Stimulated activated CD4-positive, alpha-beta T cell treated with anti-CD3 and anti-CD28 coated beads, Interleukin-1b, Interleukin-23, amount 100 ng/mL, for 4 hours (primary cell): ENCODE measurements at regions not wholly inside any gene's neighbourhood (a gene's known extent, or its start where the extent isn't known, plus 50 kb on each side); places are given as distances from the start of the nearest gene placed in this dataset.
"Not testable (repeated sequence)": the region's sequence is repeated elsewhere in the genome, so short reads cannot be mapped to it uniquely, and the experiment has no call there.

Experiments used
- DNase-seq, 2 donors: peaks; one replicate each; pipeline ENCODE4 v3.0.0-alpha.2; 2020; ENCODE audit warnings: low read depth in 2 of 2

DNA sequence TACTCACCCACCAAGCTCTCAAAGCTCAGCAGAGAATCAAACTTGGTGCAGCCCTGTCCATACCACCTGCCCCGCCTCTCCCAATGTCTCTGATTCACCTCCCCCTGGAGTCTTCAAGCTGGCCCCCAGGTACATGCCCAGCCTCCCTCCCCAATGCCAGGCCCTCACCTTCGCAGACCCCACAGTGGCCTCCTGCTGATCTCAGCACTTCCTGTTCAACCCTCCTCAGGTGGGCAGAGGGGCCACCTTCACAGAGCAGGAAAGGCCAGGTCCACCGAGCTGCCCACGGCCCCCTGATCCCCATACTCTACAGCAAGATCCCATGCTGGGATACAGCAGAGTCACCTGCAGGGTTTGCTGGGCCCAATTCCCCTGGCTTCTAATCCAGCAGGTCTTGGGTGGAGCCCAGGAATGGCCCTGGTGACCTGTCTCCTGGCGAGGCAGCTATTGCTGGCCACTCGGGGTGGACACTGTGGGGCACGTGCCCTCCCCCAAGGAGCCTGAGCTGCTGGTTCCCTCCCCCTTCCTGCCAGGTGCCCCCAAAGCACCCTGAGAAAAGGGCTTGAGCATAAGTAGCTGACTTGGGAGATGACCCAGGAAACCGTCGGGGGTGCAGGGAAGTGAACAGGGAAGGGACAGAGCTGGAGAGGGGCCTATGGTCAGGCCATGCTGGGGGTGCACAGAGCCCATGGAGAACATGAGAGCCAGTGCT lies 150.7 kb downstream of the BRD1 start:
- DNase-seq, result no peak

DNA sequence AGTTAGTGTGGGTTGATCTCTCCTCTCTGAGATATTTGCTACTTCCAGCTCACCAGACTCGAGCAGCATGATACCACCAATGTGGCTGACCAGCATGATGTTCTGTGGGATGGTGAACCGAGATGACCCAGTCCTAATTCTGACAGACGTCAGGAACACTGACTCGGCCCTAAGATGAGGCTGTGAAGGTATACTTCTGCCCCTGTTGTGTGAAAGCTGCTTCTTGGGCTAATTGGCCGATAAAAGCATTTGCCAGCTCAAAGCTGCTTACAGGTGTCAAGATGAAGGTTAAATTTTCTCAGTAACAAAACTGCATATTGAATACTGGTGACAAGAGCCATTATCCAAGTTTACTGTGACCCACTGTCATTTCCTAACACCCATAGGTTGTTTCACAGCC lies 151.4 kb downstream of the BRD1 start:
- no peak for DNase-seq

DNA sequence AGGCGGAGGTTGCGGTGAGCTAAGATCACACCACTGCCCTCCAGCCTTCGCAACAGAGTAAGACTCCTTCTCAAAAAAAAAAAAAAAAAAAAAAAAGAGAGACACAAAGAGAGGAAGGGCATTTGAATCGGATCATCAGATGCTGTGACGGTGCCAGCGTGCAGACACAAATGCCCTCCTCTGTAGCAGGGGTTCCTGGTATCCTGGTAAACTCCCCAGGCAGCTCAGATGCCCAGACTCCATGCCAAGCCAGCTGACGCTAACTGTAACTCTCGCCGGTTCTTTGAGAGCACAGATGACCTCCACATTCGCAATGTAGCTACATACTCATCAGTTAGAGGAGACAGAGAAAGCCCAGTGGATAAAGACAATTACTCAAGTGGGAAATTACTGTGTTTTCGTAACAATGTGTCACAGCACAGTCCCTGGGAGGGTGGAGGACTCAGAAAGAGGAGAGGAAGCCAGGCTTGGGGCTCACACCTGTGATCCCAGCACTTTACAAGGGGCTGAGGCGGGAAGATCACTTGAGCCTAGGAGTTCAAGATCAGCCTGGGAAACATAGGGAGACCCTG lies 153.1 kb downstream of the BRD1 start:
- DNase-seq, result no peak

DNA sequence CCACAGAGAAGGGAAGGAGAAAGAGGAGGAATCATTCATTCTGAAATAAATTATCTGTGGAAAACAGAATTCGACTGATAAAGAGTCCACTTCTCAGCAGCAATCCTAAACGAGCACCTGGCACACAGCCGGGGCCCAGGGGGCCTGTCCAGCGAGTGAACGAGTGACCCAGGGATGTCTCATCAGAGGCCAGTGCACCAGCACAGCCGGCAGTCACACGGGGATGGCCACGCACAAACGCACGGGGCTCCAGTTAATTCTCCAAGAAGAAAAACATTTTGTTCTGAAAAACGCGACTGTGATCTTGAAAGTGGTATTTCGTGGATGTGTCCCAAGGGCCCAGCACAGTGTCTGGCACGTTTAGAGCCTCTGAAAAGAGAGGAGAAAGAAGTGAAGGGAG lies 154.6 kb downstream of the BRD1 start:
- DNase-seq, result no peak

DNA sequence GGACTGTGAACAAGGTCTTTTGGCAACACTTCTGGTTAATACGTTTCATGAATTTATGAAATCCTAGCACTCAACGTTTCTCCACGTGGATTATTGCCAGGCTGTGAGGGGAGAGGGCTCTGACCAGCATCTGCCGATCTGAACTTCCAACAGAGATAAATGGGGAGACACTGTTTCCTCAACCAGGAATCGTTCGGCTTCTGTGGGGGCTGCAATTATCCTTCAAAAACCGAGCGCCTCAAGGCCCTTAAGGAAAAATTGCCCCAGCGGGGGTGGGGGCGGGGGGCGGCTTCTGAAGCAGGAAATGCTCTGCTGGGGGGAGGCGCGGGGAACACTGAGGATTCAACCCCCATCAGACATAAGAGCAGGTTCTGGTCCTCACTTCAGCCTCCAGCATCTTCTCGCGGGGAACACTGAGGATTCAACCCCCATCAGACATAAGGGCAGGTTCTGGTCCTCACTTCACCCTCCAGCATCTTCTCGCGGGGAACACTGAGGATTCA lies 155.6 kb downstream of the BRD1 start:
- no peak for DNase-seq

DNA sequence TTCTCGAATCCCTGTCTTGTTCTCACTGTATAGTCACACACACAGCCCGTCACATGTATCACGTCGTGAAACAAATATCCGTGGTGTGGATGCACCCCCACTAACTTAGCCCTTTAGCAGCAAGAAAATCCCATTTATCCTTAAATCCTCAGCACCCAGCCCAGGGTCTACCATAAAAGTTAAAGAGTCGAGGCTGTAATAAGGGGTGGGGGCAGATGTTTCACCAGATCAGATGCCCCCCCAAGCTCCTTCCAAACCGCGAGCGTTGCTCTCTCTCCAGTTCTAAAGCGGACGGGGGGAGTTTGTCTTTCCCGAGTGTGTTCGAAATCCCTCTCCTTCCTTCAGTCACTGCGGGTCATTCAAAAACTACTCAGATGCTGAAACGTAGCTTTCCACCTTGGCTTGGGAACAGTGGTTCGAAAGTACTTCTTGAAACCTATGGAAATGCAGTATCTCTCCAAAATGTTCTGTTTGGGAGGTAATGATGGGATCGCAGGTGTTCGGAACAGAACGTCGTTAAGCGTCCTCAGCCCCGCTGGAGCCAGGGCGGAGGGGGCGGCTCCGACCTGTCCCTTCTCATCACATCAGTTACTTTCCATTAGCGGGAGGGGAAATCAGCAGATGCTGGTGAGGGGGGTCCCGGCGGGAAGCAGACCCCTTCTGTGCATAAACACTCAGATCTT lies 156.2 kb downstream of the BRD1 start:
- DNase-seq, result no peak

DNA sequence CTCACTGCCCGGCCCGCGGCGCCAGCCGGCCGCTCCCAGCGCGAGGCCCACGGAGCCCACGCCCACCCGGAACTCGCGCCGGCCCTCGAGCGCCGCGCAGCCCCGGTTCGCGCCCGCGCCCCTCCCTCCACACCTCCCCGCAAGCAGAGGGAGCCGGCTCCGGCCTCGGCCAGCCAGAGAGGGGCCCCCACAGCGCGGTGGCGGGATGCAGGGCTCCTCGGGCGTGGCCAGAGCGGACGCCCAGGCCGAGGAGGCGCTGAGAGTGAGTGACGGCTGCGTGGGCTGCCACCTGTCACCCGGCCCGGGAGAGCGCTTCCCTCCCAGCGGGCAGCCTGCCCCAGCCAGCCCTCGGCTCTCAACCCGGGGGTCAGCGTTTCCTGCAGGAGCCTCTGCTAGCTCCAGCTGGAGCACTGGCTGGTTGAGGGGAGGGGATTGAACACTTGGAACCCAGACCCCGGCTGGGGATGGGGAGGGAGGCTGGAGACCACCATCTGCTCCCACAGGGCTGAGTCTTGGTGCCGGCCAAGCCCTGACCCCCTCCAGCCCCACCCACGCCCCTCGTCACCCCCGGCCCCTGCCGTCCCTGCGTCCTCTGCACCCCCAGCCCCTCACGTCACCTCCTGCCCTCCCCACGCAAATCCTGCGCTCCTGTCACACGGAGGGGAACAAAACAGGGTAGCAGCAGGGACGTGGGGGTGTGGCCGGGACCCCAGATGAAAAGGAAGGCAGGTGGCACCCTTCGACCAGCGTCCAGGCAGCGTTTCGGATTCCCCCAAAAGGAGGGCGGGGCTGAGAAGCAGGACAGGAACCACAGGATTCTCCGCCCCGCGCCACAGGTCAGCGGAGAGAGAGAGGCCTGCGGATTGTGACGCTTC lies 157.0 kb downstream of the BRD1 start:
- peak; percentile 9 to 21 for DNase-seq

DNA sequence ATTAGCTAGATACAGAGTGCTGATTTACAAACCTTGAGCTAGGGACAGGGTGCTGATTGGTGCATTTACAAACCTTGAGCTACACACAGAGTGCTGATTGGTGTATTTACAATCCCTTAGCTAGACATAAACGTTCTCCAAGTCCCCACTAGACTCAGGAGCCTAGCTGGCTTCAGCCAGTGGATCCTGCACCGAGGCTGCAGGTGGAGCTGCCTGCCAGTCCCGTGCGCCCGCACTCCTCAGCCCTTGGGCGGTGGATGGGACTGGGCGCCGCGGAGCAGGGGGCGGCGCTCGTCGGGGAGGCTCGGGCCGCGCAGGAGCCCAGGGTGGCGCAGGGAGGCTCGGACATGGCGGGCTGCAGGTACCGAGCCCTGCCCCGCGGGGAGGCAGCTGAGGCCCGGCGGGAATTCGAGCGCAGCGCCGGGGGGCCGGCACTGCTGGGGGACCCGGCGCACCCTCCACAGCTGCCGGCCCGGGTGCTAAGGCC lies 157.7 kb downstream of the BRD1 start:
- not testable (repeated sequence) for DNase-seq

DNA sequence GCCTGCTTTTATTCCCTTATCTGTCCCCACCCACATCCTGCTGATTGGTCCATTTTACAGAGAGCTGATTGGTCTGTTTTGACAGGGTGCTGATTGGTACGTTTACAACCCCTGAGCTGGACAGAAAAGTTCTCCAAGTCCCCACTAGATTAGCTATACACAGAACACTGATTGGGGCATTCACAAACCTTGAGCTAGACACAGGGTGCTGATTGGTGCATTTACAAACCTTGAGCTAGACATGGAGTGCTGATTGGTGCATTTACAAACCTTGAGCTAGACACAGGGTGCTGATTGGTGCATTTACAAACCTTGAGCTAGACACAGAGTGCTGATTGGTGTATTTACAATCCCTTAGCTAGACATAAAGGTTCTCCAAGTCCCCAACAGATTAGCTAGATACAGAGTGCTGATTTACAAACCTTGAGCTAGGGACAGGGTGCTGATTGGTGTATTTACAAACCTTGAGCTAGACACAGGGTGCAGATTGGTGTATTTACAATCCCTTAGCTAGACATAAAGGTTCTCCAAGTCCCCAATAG lies 158.2 kb downstream of the BRD1 start:
- DNase-seq, result not testable (repeated sequence)

DNA sequence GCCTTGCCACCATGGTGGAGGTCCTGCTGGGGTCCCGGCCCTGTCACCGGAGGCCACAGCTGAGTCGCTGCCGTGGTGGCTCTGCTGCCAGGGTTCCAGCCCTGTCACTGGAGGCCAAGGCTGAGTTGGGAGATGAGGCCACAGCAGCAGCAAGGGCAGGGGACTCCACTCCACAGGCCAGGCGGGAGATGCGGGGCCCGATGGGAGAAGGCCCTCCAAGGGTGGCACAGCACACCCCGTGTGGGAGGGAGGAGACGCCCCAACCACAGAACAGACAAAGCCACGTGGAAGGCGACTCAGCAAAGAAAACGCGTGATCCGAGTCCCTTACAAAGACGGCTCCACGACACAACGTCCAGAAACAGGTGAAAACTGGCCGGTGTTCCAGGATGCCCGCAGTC lies 159.3 kb downstream of the BRD1 start:
- no peak for DNase-seq

DNA sequence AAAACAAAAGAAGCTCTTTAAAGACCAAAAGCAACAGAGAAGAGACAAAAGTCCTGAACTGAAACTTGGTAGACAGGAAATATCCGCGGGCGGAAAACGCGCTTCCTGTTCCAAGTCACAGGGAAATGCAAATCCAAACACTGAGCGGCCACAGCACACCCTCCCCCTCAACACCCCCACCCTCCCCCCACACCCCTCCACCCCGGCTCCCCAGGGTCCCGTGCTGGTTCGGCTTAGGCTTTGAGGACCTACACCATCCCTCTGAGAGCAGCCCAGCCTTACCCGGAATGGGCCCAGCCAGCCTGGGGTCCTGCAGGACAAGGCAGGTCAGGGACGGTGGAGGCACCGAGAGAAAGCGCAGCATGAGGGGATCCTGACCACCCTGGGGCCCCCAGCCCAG lies 160.4 kb downstream of the BRD1 start:
- DNase-seq, result no peak

DNA sequence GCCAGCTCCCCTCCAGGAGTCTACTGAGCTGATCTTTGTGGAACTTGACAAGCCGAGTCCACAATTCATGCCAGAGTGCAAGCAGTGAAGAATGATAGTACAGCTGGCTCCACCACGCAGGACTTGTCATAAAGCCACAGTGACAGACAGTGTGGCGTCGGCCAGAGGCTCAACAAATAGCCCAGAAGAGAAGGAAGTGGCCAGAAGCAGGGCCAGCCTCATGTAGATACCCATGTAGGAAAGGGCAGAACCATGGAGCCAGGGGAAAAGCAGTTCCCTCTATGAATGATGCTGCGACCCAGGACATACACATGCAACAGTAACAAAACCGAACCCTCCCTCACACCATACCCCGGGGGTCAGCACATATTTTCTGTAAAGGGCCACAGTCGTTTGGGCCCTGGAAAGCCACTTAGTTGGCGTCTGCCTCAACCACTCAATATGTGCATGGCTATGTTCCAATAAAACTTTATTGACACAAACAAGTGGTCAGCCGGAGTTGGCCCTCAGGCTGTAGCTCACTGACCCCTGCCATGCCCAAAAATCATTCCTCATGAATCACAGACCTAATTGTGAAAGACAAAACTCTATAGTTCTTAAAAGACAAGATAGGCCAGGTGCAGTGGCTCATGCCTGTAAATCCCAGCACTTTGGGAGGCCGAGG lies 161.4 kb downstream of the BRD1 start:
- DNase-seq, result no peak

DNA sequence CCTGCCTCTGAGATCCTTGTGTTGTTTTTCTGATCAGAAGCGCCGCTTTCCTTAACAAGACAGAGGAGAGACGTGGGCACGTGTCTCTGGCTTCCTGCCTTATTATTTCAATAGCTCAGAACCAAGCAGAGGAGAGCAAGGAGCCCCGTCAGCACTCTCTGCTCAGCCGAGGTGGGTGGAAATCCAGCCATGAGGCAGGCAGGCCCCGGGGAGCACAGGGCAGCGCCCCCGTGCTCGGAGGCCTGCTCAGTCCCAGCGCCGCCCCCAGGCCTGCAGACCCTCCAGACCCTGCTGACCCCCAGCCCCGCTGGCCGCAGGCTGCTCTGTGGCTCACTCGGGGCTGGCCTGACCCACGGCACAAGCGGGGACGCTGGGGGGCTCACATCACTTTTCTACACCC lies 162.8 kb downstream of the BRD1 start:
- DNase-seq, result no peak

DNA sequence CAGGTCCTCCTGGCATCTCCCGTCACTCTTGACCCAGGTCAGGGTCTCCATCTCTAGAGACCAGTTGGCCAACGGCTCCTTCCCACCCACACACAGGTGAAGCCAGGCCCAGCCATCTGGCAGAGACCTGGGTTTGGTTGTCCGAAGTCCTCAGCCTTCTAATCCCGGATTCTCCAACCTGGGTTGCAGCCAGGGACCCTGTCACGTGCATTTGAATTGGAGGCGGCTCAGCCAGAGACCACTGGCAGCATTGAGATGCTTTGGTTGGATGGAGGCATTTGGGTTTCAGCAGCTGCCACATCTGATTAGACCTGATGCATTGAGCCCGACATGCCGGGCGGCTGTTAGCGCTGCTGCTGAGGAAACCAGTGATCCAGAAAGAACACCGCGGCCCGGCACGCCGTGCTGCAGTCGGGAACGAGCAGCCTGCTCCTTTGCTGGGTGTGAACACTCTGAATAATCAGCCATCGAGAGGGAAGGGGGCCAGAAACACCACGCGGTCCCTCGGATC lies 163.2 kb downstream of the BRD1 start:
- DNase-seq, result no peak

DNA sequence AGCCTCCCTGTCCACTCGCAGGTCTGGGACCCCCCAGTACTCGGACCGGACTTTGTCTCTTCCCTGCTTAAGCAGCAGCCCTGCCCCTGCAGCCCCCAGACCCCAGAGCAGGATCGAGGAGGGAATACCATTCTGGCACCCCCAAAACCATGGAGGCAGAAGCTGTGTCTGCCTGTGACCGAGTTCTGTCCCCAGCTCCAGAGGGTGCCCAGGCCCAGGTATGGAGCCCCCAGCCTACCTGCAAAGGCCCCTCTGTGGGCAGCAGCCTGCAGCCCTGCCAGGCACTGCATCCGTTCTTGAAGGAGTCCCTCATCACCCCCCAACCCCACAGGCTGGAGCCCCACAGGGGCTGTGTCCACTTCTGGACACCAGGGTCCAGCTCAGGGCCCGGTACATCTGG lies 163.8 kb downstream of the BRD1 start:
- no peak for DNase-seq

DNA sequence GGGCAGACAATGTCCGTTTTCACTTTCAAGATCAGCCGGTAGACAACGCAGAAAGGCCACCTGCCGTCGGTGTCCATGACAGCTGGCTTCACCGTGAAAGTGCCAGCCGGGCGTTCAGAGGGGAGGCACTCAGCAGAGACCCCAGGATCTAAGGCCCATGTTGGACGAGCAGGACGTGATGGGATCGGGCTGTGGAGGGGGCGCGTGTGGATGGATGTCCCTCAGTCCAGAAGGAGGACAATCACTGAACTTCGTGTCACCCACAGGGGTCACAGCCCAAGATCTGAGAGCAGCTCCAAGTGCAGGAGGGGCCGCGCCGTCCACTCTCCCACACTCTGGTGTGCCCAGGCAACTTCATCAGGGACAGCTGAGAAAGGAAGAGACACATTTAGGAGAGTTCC lies 164.4 kb downstream of the BRD1 start:
- DNase-seq, result no peak

DNA sequence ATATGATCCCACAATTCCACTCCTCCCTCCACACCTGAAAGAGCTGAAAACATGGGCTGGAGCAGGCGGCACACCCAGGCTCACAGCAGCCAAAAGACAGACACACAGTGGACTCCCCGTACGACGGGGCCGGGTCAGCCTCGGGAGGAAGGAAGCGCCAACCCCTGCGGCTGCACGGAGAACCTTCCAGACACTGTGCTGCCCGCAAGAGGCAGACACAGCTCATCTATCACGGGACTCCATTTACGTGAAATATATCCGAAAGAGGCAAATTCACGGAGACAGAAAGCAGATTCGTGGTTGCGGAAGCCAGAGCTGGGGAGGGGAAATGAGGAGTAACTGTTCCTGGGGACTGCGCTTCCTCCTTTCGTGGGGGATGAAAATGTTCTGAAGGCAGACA lies 165.0 kb downstream of the BRD1 start:
- no peak for DNase-seq

DNA sequence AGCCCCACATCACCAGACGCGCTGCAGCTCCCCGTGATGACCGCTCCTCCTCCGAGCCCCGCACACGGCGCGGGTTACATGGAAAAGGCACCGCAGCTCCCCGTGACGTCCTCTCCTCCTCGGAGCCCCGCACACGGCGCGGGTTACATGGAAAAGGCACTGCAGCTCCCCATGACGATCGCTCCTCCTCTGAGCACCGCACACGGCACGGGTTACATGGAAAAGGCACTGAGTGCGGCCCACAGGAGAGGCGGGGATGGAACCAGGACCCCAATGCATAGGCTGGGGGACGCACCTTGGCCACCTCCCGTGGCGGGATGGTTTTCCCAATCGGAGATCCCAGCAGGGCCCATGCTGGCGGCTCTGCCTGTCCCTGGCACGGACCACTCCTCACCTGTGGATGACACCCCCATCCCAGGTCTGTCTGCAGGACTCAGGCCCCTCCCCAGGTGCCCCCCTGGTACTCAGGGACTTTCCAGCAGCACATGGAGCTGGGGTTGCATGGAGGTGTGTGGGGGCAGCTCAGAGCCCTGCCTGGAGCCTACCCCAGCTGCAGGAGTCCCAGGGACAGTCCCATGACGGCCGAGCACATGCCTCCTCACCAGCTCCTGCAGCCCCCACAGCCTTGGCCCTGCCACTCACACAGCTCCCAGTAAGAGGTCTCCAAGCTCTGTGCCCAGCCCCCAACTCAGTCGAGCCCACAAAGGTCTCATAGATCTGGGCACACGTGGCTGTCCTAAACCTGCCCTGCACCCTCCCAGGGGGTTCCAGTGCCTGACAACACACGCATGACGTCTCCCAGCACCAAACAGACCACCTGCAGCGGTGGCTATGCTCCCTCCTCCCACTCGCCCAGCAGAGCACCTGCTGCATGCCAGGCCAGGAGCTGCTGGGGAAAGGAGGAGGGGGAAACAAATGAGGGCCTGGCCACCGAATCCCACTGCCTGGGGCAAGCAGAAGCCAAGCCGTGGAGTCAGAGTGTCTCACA lies 166.6 kb downstream of the BRD1 start:
- no peak for DNase-seq

DNA sequence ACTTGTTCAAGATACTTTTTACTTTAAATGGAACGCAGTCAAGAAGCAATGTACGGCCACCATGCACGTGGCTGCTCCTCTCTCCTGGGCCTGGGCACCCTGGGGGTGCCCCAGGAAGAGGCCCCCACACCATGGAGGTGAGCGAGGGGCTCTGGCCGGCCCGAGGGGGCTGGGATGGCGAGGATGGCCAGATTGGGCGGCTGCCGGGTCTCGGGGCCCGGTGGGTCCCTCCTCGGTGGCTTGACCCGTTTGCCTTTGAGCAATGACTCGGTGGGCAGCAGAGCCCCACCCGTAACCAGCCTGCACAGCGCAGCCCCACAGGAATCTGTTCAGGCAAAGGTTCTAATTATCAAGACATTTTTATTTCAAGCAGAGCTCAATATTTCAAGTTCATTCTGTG lies 167.4 kb downstream of the BRD1 start:
- no peak for DNase-seq

DNA sequence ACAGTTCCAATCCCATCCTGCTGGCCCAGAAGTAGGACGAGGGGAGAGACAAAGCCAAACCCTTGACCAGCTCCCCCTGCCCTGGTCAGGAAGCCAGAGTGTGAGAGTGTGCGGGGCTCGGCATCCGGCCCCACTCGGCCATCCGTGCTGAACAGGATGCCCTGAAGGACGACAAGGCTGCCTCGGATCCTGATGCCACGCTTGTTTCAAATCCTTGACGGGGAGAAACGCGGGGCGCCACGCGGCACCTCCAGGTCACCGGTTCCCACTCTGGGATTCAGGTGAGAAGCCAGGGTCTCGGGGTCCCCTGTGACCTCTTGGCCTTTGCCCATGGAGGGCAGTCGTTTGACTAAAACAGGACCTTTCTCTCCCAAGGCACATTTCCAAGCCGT lies 167.8 kb downstream of the BRD1 start:
- no peak for DNase-seq
